Fibroblast of pulmonary artery (primary cell): ENCODE measurements at regions not wholly inside any gene's neighbourhood (a gene's known extent, or its start where the extent isn't known, plus 50 kb on each side); places are given as distances from the start of the nearest gene placed in this dataset.
"Not testable (repeated sequence)": the region's sequence is repeated elsewhere in the genome, so short reads cannot be mapped to it uniquely, and the experiment has no call there.

Experiments
- DNase-seq: peaks from one replicate; pipeline ENCODE4 v3.0.0-alpha.2; 2010; ENCODE audit warnings: low read depth
- H3K4me3 ChIP-seq: replicated peaks from 2 replicates; pipeline ENCODE4 v1.5.1; 2011; ENCODE audit warnings: low read depth, mild to moderate bottlenecking, control low read depth, low read length, moderate library complexity
- CTCF ChIP-seq: IDR thresholded peaks from 2 replicates; pipeline ENCODE4 v1.5.1; 2011; ENCODE audit warnings: mild to moderate bottlenecking, control low read depth, low read length, inconsistent platforms; ENCODE audit errors: missing control alignments

DNA sequence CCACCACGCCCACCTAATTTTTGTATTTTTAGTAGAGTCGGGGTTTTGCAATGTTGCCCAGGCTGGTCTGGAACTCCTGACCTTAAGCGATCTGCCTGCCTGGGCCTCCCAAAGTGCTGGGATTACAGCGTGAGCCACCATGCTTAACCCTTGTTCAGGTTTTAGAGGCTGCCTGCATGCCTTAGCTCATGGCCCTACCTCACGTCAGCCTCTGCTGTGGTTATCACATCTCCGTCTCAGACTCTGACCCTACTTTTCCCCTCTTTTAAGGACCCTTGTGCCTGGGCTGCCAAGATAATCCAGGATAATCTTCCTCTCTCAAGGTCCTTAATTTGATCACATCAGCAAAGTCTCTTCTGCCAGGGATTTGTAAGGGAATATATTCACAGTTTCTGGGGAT lies 98.2 kb upstream of the PMAIP1 start:
- no peak for TF ChIP-seq CTCF
- no peak for DNase-seq
- H3K4me3 ChIP-seq = no peak overlapping the region

GRCh38 chr18:59800897-59801296 lies 98.9 kb upstream of the PMAIP1 start:
- no peak for DNase-seq
- no peak for TF ChIP-seq CTCF
- no peak overlapping the region for H3K4me3 ChIP-seq

DNA sequence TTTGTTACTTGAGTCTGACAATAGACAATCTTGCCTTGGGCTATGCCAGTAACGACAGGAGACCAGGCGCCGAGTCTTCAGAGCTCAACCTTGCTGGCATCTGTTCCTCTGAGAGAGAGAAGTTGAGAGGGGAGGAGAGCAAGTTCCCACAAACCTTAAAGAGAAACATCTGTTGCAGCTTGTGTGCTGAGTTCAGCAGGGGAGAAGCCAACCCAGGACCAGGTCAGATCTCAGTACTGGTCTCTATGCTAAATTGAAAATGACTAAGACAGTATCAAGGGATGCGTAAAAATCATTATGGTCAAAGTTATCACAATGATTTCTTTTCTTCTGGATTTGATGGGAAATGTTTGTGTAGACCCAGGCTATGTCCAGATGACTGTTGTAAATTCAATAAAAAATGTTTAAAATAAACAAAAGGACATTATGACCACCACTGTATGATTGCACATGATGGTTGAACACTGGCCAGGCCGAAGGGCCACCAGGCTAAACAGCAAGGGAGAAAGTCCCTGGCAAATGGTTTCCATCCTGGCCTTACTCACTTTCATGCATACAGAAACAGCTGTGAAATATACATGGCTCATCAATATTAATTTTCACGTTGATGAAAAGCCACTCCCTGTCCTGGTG lies 100.3 kb upstream of the PMAIP1 start:
- H3K4me3 ChIP-seq = no peak overlapping the region
- no peak for TF ChIP-seq CTCF
- DNase-seq = no peak

GRCh38 chr18:59795882-59796281 lies 98.7 kb upstream of the CCBE1 start:
- no peak overlapping the region for H3K4me3 ChIP-seq
- TF ChIP-seq CTCF = no peak
- no peak for DNase-seq

DNA sequence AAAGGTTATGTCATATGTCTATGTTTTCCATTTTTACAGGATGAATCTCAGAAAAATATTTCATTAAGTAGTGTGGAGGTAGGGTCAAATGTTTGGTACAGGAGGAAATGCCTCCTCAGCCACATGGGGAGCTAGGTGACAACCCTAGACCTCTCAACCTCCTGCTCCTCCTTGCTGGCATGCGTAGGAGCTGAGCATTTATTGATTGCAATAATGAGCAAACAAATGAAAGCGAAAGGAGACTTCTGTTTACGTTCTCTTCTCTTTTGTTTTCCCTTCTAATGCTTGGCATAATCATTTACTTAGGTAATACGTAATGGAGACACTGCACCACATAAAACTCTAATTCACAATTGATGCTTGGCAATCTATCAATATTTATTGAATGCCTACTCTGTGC lies 95.1 kb upstream of the CCBE1 start:
- TF ChIP-seq CTCF = no peak
- no peak for DNase-seq
- no peak overlapping the region for H3K4me3 ChIP-seq

DNA sequence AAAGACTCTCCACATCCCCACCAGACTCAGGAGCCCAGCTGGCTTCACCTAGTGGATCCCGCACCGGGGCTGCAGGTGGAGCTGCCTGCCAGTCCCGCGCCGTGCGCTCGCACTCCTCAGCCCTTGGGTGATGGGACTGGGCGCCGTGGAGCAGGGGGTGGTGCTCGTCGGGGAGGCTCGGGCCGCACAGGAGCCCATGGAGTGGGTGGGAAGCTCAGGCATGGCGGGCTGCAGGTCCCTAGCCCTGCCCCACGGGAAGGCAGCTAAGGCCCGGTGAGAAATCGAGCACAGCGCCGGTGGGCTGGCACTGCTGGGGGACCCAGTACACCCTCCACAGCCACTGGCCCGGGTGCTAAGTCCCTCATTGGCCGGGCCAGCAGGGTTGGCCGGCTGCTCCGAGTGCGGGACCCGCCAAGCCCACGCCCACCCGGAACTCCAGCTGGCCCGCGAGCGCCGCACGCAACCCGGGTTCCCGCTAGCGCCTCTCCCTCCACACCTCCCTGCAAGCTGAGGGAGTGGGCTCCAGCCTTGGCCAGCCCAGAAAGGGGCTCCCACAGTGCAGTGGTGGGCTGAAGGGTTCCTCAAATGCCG lies 93.2 kb upstream of the CCBE1 start:
- not testable (repeated sequence) for DNase-seq, H3K4me3 ChIP-seq

DNA sequence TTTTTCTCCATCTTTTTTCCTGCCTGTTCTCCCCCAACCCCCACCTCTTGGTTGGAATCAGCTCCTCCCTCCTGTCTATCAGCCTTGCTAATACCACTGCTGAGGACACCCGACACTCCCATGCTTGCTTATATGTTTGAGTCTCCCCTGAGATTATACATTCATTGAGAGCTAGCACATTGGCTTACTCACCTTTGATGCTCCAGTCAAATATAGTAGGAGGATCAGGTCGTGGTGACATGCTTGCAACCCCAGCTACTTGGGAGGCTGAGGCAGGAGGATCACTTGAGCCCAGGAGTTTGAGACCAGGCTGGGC lies 91.5 kb upstream of the CCBE1 start:
- TF ChIP-seq CTCF = no peak
- DNase-seq = no peak

More for the DNA sequence above, 91.5 kb upstream of the CCBE1 start:
- no peak overlapping the region for H3K4me3 ChIP-seq
